IPS DF 6.9 (cell line): ENCODE measurements at regions not wholly inside any gene's neighbourhood (a gene's known extent, or its start where the extent isn't known, plus 50 kb on each side); places are given as distances from the start of the nearest gene placed in this dataset.

Experiments used
- DNase-seq: peaks from one replicate; pipeline ENCODE4 v3.0.0-alpha.2; 2013; ENCODE audit warnings: low read depth, low spot score
- H3K27ac ChIP-seq: one replicate; pipeline ENCODE4 v1.5.1; 2013; ENCODE audit warnings: low read length, control low read depth
- H3K27me3 ChIP-seq: 2 replicates; pipeline ENCODE4 v1.6.1; 2013; ENCODE audit warnings: mild to moderate bottlenecking, low read length; ENCODE audit not compliant: control insufficient read depth, insufficient read depth
- H3K36me3 ChIP-seq: 2 replicates; pipeline ENCODE4 v1.6.1; 2013; ENCODE audit warnings: low read length; ENCODE audit not compliant: control insufficient read depth, insufficient read depth
- H3K4me1 ChIP-seq: 2 replicates; pipeline ENCODE4 v1.6.1; 2013; ENCODE audit warnings: low read length; ENCODE audit not compliant: control insufficient read depth, insufficient read depth
- H3K4me3 ChIP-seq: 2 replicates; pipeline ENCODE4 v1.5.1; 2013; ENCODE audit warnings: mild to moderate bottlenecking, low read length
- H3K9me3 ChIP-seq: 2 replicates; pipeline ENCODE4 v1.6.1; 2013; ENCODE audit warnings: low read length, inconsistent platforms; ENCODE audit not compliant: control insufficient read depth, insufficient read depth
- WGBS: extraction: QIAGEN DNeasy Blood & Tissue Kit; methylation state at CpG from one replicate; pipeline ENCODE4 v1.1.7; 2013; ENCODE audit warnings: mixed read lengths, missing lambda C conversion rate; ENCODE audit not compliant: insufficient read length, insufficient coverage; 5-methylcytosine and 5-hydroxymethylcytosine counted together

DNA sequence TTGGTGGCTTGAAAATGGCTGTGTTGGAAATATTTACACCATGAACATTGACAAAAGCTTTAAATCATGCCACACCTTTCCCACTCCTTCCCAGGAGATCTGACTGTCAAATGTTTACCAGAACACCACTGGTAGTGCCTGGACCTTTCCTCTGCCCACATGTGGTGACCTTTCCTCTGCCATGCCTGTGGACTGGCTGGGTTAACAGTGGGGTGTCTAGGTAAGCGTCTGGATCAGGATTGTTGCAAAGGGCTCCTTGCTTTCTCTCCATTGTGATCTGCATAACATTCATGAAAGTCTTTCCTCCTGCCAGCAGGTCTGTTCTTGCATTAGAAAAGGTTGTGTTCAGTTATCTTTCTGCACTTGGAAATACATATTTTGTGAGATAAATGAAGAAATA is 572.7 kb downstream of the DHX35 start:
- Histone ChIP-seq H3K4me1 (peaks cover 1% of the 10 kb centered on the region; the same call in 1 of the 2 replicates), H3K27ac (no peak overlapping the region), H3K27me3 (no peaks in the 10 kb centered on the region), H3K9me3 (no peaks in the 10 kb centered on the region), H3K36me3 (no peaks in the 10 kb centered on the region), H3K4me3 (no peak overlapping the region)
- no peak for DNase-seq
- no CpG with 5 or more reads among the region's 1 CpG for WGBS

DNA sequence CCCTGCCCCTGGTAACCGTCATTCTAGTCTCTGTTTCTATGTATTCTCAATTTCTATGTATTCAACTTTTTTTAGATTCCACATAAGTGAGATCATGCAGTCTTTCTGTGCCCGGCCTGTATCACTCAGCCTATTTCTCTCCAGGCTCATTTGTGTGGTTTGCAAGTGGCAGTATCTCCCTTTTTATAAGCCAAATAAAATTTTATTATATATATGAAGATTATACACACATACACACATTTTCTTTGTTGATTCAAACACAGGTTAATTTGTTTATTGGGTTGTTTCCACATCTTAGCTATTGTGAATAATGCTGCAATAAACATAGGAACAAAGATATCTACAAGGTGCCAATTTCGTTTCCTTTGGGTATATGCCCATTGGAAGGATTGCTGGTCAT is 571.7 kb downstream of the DHX35 start:
- WGBS = no CpG with 5 or more reads among the region's 3 CpGs
- no peak for DNase-seq
- Histone ChIP-seq H3K36me3 (no peaks in the 10 kb centered on the region), H3K9me3 (no peaks in the 10 kb centered on the region), H3K27ac (no peak overlapping the region), H3K4me3 (no peak overlapping the region), H3K4me1 (peaks cover 1% of the 10 kb centered on the region; the same call in 1 of the 2 replicates), H3K27me3 (no peaks in the 10 kb centered on the region)

DNA sequence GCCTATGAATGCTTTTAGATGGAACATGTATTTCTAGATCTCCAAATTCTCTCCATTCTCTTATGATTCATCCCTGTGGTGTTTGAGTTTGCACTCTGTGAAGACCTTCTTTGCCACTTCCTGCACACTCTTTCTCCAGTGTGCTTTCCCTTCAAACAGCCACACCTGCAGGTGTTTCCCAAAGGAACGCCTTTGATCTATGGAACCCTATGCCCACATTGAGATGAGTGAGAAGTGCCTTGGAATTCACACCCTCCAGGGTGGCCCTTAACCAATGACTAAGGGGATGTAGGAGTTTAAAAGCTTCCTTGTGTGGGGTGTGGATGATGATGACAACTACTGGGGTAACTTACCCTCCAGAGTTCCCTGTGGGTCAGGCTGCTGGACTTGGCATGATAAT is 570.1 kb downstream of the DHX35 start:
- no CpG with 5 or more reads among the region's 1 CpG for WGBS
- Histone ChIP-seq H3K9me3 (no peaks in the 10 kb centered on the region), H3K4me3 (no peak overlapping the region), H3K27ac (no peak overlapping the region), H3K4me1 (peaks cover 1% of the 10 kb centered on the region; the same call in 1 of the 2 replicates), H3K36me3 (no peaks in the 10 kb centered on the region), H3K27me3 (no peaks in the 10 kb centered on the region)
- no peak for DNase-seq

DNA sequence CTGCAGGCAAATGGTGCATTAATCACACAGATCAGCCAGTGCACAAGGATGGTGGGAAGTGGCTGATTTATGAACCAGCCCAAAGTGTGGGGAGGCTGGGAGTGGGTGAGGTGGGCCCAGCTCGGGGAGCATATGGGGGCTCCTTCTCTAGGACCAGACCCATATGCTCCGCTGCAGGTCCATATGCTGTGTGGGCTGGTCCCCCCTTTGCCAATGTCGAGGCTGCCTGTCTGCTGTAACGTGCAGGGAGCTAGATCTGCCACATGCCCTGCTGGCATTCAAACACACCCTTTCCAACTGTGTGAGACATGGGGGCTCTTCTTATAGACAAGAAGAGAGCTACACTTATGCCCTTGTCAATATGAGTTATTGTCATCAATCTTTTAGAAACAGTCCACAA is 566.3 kb downstream of the DHX35 start:
- no peak overlapping the region for H3K27ac ChIP-seq

DNA sequence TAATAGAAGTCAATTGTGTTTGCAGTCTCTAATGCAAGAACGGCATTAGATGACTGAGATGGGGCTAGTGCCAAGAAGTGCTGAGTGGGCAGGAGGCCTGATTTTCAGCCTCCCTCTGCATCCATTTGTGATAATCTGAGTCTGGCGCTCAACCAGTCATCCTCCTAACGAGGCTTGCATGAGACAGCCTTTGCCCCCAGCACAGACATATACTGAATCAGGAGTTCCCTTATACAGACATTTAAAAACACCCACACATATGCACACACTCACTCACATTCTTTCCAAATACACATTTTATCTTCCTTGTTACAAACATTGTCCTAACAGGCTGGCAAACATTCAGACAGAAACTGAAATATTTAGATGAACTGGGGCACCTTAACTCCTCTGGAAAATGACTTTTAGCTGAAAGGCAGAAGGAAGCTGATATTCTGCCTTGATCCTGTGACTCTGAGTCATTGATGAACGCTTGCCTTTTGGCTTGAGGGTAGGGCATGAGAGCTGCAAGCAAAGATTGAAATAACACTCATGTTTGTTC is 562.3 kb downstream of the DHX35 start:
- WGBS = no CpG with 5 or more reads among the region's 4 CpGs
- no peak overlapping the region for H3K27ac ChIP-seq
- DNase-seq = no peak
- no peak overlapping the region for H3K4me3 ChIP-seq
- no peaks in the 10 kb centered on the region for H3K36me3 ChIP-seq
- H3K9me3 ChIP-seq = no peaks in the 10 kb centered on the region
- H3K27me3 ChIP-seq = no peaks in the 10 kb centered on the region
- H3K4me1 ChIP-seq = no peaks in the 10 kb centered on the region

More for the DNA sequence above, 566.3 kb downstream of the DHX35 start:
- DNase-seq = no peak
- Histone ChIP-seq H3K36me3 (no peaks in the 10 kb centered on the region), H3K4me1 (no peaks in the 10 kb centered on the region), H3K27me3 (no peaks in the 10 kb centered on the region), H3K4me3 (no peak overlapping the region), H3K9me3 (no peaks in the 10 kb centered on the region)
- WGBS = no CpG with 5 or more reads among the region's 4 CpGs

DNA sequence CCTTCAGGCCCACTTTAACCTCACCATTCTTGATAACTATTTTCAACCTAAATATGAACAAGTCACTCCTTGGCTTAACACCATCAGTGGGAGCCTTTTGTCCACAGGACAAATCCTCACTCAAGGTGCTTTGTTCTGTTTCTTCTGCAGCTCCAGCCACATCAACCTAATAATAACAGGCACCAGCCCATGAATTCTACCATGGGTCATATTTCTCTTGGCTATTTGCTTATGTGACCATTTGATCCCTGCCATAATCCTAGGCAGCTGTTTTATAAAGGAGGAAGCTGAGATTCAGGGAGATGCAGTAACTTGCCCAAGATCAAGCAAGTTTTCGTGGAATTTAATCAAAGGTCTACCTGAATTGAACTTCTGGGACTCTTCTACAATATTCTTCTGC is 561.3 kb downstream of the DHX35 start:
- H3K4me1 ChIP-seq = no peaks in the 10 kb centered on the region
- H3K4me3 ChIP-seq = no peak overlapping the region
- no peaks in the 10 kb centered on the region for H3K27me3 ChIP-seq
- H3K27ac ChIP-seq = no peak overlapping the region
- WGBS = no CpG with 5 or more reads among the region's 1 CpG
- DNase-seq = no peak
- H3K9me3 ChIP-seq = no peaks in the 10 kb centered on the region
- no peaks in the 10 kb centered on the region for H3K36me3 ChIP-seq

DNA sequence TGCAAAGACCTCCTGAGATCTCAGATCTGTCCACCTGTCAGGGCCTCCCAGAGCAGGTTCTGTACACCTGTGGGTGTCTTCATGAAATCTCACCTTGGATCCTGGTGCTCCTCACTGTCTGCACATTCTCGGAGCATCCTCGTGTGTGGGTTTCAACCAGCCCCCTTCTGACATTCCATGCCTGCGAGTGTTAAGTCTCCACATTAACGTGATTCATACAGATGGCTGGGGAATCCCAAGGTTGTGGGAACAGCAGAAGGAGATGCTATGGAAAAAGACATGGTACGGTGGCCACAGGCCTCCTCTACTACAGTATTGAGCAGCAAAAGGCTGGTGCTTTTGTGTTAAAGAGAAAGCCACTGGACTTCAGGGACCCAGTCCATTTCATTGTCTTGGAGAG is 556.5 kb downstream of the DHX35 start:
- Histone ChIP-seq H3K9me3 (no peaks in the 10 kb centered on the region), H3K4me1 (no peaks in the 10 kb centered on the region), H3K4me3 (no peak overlapping the region), H3K27ac (no peak overlapping the region), H3K36me3 (no peaks in the 10 kb centered on the region), H3K27me3 (no peaks in the 10 kb centered on the region)
- WGBS = no CpG with 5 or more reads among the region's 5 CpGs
- DNase-seq = no peak

DNA sequence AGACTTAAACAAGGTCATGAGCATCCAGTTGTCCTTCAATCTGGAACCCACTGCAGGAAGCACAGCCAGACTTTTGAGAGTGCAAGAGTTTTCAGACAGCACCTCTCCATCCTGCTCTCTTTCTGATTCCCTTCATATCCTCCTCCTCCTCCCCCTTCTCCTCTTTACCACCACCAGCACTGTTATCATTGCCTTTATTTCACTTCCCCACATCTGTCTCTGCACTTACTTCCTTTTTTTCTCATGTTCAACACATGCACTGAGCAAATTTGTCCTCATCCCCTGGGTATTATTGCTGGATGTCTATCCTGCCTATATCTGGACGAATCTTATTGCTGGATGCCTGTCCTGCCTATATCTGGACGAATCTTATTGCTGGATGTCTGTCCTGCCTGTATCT is 554.8 kb downstream of the DHX35 start:
- no peak for DNase-seq
- no peak overlapping the region for H3K4me3 ChIP-seq
- no peak overlapping the region for H3K27ac ChIP-seq
- no peaks in the 10 kb centered on the region for H3K36me3 ChIP-seq
- no peaks in the 10 kb centered on the region for H3K27me3 ChIP-seq
- whole genome bisulfite sequencing = no CpG with 5 or more reads among the region's 2 CpGs
- no peaks in the 10 kb centered on the region for H3K9me3 ChIP-seq
- H3K4me1 ChIP-seq = no peaks in the 10 kb centered on the region

DNA sequence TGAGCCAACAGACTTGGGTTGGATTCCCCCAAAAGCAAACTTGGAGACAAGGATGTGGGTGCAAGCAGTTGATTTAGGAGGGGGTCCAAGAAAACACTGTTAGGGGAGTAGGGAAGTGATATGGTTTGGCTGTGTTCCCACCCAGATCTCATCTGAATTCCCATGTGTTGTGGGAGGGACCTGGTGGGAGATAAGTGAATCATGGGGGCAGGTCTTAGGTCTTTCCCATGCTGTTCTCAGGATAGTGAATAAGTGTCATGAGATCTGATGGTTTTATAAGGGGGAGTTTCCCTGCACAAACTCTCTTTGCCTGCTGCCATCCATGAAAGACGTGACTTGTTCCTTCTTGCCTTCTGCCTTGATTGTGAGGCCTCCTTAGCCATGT is 542.6 kb downstream of the DHX35 start:
- no peaks in the 10 kb centered on the region for H3K36me3 ChIP-seq
- no peaks in the 10 kb centered on the region for H3K9me3 ChIP-seq
- no peaks in the 10 kb centered on the region for H3K4me1 ChIP-seq
- no peaks in the 10 kb centered on the region for H3K27me3 ChIP-seq
- no CpG with 5 or more reads among the region's 1 CpG for WGBS
- H3K27ac ChIP-seq = no peak overlapping the region
- DNase-seq = no peak
- H3K4me3 ChIP-seq = no peak overlapping the region

DNA sequence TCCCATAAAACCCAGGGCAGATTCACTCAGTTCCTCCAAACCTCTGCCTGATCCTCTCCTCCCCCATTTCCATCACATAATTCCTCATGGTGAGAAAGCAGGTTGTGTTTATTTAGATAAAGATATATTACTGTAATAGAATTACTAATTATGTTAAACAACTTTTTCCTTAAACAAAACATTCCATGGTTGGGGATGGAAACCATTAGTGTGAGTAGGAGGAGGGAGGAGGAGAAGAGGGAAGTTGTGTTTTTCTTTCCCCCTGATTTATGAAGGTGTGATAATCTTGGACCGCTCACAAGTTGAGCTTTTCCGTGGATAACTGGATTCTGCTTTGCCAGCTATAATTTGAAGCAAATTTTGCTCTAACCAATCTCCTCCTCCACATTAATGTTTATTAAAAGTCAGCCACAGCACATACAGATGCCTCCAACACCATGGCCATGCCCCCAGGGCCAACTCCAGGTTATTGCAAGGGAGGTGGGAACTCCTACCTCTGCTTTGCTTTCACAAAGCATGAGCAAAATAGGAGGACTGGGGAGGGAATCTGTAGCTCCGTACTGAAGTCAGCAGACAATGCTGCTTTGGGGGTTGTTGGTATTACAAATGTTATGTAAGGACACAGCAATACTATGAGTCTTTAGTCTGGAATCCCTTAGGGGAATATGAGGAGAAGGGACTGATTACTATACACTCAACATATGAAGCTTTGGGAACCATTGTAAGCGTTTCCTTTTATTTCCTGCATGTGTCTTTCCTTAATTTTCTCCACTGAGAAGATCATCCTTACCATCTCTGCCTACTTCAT is 542.0 kb downstream of the DHX35 start:
- no CpG with 5 or more reads among the region's 4 CpGs for WGBS
- Histone ChIP-seq H3K4me3 (no peak overlapping the region), H3K27ac (no peak overlapping the region), H3K4me1 (no peaks in the 10 kb centered on the region), H3K36me3 (no peaks in the 10 kb centered on the region), H3K27me3 (no peaks in the 10 kb centered on the region), H3K9me3 (no peaks in the 10 kb centered on the region)
- DNase-seq = no peak
